ENCODE measurements at regions not wholly inside any gene's neighbourhood (a gene's known extent, or its start where the extent isn't known, plus 50 kb on each side); places are given as distances from the start of the nearest gene placed in this dataset.

DNA sequence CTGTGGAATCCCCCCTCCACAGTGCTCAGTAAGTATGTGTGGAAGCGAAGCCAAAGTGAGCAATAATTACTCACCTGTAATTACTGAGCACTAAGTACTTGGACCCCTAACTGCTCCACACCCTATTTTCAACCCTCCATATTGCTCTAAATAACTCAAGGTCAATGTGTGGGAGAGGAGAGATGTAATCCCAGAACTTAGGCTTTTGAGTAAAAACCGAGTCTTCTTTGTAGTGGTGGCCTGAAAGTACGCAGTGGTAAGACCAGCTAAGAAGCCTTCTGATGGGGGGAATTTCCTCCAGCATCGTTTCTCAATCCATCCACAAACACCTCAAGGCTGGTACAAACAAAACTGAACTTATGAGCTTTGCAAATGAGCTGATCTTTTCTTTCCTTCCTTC, 551.6 kb downstream of the ZEB2 start:
- Mint-ChIP-seq H3K27ac (ENCODE audit: unreplicated experiment) (no peak overlapping the region), H3K36me3 (ENCODE audit: low read depth) (peaks cover 1% of the 10 kb centered on the region), H3K9me3 (ENCODE audit: low read depth) (no peaks in the 10 kb centered on the region), H3K4me1 (ENCODE audit: low read depth) (peaks cover 4% of the 10 kb centered on the region), H3K27me3 (ENCODE audit: low read depth) (no peaks in the 10 kb centered on the region), H3K4me3 (ENCODE audit: unreplicated experiment) (no peak overlapping the region)
- TF ChIP-seq, protein P1, sequence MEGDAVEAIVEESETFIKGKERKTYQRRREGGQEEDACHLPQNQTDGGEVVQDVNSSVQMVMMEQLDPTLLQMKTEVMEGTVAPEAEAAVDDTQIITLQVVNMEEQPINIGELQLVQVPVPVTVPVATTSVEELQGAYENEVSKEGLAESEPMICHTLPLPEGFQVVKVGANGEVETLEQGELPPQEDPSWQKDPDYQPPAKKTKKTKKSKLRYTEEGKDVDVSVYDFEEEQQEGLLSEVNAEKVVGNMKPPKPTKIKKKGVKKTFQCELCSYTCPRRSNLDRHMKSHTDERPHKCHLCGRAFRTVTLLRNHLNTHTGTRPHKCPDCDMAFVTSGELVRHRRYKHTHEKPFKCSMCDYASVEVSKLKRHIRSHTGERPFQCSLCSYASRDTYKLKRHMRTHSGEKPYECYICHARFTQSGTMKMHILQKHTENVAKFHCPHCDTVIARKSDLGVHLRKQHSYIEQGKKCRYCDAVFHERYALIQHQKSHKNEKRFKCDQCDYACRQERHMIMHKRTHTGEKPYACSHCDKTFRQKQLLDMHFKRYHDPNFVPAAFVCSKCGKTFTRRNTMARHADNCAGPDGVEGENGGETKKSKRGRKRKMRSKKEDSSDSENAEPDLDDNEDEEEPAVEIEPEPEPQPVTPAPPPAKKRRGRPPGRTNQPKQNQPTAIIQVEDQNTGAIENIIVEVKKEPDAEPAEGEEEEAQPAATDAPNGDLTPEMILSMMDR (IDR thresholded peaks at IDR 0.05): no peak
- DNase-seq (ENCODE audit: low spot score): no peak

DNA sequence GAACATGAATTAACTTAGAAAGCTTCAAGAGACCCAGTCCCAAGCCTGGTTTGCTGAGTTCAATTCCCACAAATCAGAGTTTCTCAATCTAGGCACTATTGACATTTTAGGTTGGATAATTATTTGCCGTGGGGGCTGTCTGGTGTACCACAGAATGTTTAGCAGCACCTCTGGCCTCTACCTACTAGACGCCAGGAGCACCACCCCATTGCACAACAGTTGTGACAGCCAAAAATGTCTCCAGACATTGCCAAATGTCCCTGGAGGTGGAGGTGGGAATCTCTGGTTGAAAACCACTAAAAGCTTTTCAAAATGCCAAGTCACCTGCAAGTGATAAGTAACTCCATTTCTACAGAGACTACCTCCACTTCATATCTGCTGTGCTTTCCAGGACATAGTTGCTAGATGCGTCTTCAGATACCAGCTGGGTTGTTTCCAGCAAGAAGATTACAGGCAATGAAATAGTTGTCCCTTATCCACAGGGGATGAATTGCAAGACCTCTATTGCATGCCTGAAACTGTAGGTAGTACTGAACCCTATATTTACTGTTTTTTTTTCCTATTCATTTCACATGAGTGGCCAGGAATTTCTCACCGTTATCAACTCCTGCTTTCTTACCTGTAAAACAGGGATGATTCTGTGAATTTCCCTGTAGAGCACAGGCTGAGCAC, 554.3 kb downstream of the ZEB2 start:
- no peak overlapping the region for H3K27ac Mint-ChIP-seq (ENCODE audit: unreplicated experiment)
- peaks cover 1% of the 10 kb centered on the region for H3K36me3 Mint-ChIP-seq (ENCODE audit: low read depth)
- no peak for DNase-seq (ENCODE audit: low spot score)
- H3K4me3 Mint-ChIP-seq (ENCODE audit: unreplicated experiment): no peak overlapping the region
- no peaks in the 10 kb centered on the region for H3K27me3 Mint-ChIP-seq (ENCODE audit: low read depth)
- peaks cover 7% of the 10 kb centered on the region for H3K4me1 Mint-ChIP-seq (ENCODE audit: low read depth)
- TF ChIP-seq, protein P1 (IDR thresholded peaks at IDR 0.05): no peak
- H3K9me3 Mint-ChIP-seq (ENCODE audit: low read depth): no peaks in the 10 kb centered on the region

DNA sequence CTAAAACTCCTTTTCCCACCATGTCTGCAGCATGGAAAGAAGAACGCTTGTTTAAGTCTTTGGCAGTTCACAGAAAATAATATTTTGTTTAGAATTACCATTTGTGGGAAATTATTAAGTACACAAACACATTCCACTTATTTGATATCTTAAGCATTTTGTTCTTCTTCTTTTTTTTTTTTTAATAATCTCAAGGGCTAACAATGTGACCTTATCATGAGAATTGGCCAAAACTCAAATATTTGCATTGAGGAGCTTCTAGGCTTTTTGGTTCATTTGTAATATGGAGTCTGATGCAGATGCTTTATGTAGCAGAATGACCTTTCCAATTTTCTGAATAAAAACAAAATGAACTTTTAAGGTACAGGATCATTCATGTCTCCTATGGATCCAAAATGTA, 555.0 kb downstream of the ZEB2 start:
- no peaks in the 10 kb centered on the region for H3K9me3 Mint-ChIP-seq (ENCODE audit: low read depth)
- TF ChIP-seq, protein P1 (IDR thresholded peaks at IDR 0.05): no peak
- H3K4me3 Mint-ChIP-seq (ENCODE audit: unreplicated experiment): no peak overlapping the region
- no peak for DNase-seq (ENCODE audit: low spot score)
- H3K27ac Mint-ChIP-seq (ENCODE audit: unreplicated experiment): no peak overlapping the region
- peaks cover 1% of the 10 kb centered on the region for H3K36me3 Mint-ChIP-seq (ENCODE audit: low read depth)
- no peaks in the 10 kb centered on the region for H3K27me3 Mint-ChIP-seq (ENCODE audit: low read depth)
- peaks cover 7% of the 10 kb centered on the region for H3K4me1 Mint-ChIP-seq (ENCODE audit: low read depth)

DNA sequence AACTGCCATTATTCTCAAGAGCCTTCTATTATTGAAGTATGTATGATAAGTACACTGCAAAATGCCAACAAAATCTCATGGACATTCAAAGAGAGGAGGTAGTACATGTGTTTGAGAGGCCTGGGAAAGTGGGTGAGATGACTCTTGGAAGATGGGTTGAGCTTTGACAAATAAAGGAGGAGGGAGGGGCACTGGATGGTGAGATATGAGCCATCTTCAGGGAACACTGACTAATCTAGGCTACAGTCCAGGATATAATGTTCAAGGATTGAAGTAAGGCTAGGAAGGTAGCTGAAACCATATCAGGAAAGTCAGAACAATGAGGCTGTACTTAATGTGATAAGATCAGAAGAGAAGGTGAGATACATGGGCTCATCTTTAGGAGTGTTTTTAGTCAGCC, 559.7 kb downstream of the ZEB2 start:
- TF ChIP-seq, protein P1 (IDR thresholded peaks at IDR 0.05): no peak
- no peaks in the 10 kb centered on the region for H3K27me3 Mint-ChIP-seq (ENCODE audit: low read depth)
- peaks cover 16% of the 10 kb centered on the region for H3K4me1 Mint-ChIP-seq (ENCODE audit: low read depth)
- H3K27ac Mint-ChIP-seq (ENCODE audit: unreplicated experiment): no peak overlapping the region
- H3K36me3 Mint-ChIP-seq (ENCODE audit: low read depth): no peaks in the 10 kb centered on the region
- H3K9me3 Mint-ChIP-seq (ENCODE audit: low read depth): no peaks in the 10 kb centered on the region
- no peak overlapping the region for H3K4me3 Mint-ChIP-seq (ENCODE audit: unreplicated experiment)
- DNase-seq (ENCODE audit: low spot score): no peak

DNA sequence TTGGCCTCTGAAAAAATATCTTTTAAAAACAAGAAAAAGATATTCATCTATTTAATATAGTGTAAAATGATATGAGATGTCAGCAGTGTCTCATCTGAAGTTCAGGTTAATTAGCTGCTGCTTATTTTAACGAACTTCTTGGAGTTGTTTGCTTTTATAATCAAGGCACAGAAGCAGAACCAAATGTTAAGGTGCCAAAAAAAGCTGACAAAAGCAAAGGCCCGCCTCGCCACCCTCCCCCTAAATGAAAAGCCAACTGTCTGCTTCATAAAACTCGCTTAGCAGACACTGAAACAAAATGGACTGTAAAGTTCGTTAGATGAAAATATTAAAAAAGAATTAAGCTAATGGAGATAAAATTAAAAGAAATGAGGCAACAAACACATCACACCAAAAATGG, 562.6 kb downstream of the ZEB2 start:
- no peak for DNase-seq (ENCODE audit: low spot score)
- H3K4me1 Mint-ChIP-seq (ENCODE audit: low read depth): peaks cover 34% of the 10 kb centered on the region
- H3K4me3 Mint-ChIP-seq (ENCODE audit: unreplicated experiment): no peak overlapping the region
- no peaks in the 10 kb centered on the region for H3K9me3 Mint-ChIP-seq (ENCODE audit: low read depth)
- TF ChIP-seq, protein P1 (IDR thresholded peaks at IDR 0.05): no peak
- H3K27ac Mint-ChIP-seq (ENCODE audit: unreplicated experiment): no peak overlapping the region
- no peaks in the 10 kb centered on the region for H3K27me3 Mint-ChIP-seq (ENCODE audit: low read depth)
- H3K36me3 Mint-ChIP-seq (ENCODE audit: low read depth): no peaks in the 10 kb centered on the region

Data from chondrocyte (in vitro differentiated cells).